NCI-H1105 (cell line): ENCODE measurements at regions not wholly inside any gene's neighbourhood (a gene's known extent, or its start where the extent isn't known, plus 50 kb on each side); places are given as distances from the start of the nearest gene placed in this dataset.
"Not testable (repeated sequence)": the region's sequence is repeated elsewhere in the genome, so short reads cannot be mapped to it uniquely, and the experiment has no call there.

Source experiments
- DNase-seq: peaks from one replicate; lab custom pipeline; 2025; lab: John Stamatoyannopoulos, UW

- no peak for DNase-seq
These were observed 99.3 kb upstream of the FAM20A start for GRCh38 chr17:68700421-68700820.

GRCh38 chr17:68699936-68700335, 98.8 kb upstream of the FAM20A start:
- DNase-seq, result no peak

GRCh38 chr17:68698746-68699145, 97.6 kb upstream of the FAM20A start:
- DNase-seq, result no peak

GRCh38 chr17:68697850-68698361, 96.7 kb upstream of the FAM20A start:
- DNase-seq, result no peak

GRCh38 chr17:68695659-68696058, 94.5 kb upstream of the FAM20A start:
- DNase-seq, result no peak

GRCh38 chr17:68694791-68695485, 93.8 kb upstream of the FAM20A start:
- DNase-seq, result no peak

- no peak for DNase-seq
These were observed 92.7 kb upstream of the FAM20A start for GRCh38 chr17:68693896-68694295.

GRCh38 chr17:68693466-68693865, 92.3 kb upstream of the FAM20A start:
- DNase-seq, result no peak

- DNase-seq, result no peak
These were observed 85.2 kb upstream of the FAM20A start for GRCh38 chr17:68686108-68686988.

GRCh38 chr17:68684949-68685357, 83.8 kb upstream of the FAM20A start:
- no peak for DNase-seq

- peak; percentile 84 for DNase-seq
These were observed 81.7 kb upstream of the FAM20A start for GRCh38 chr17:68682903-68683302.

- no peak for DNase-seq
These were observed 78.7 kb upstream of the FAM20A start for GRCh38 chr17:68679882-68680281.

GRCh38 chr17:68676856-68677255, 75.7 kb upstream of the FAM20A start:
- no peak for DNase-seq

- no peak for DNase-seq
These were observed 74.6 kb upstream of the FAM20A start for GRCh38 chr17:68675723-68676122.

- DNase-seq, result no peak
These were observed 73.1 kb upstream of the FAM20A start for GRCh38 chr17:68674029-68674925.

GRCh38 chr17:68670967-68671693, 70.0 kb upstream of the FAM20A start:
- no peak for DNase-seq

- DNase-seq, result not testable (repeated sequence)
These were observed 65.3 kb upstream of the FAM20A start for GRCh38 chr17:68666438-68666837.

- no peak for DNase-seq
These were observed 64.2 kb upstream of the FAM20A start for GRCh38 chr17:68665373-68665772.

- no peak for DNase-seq
These were observed 61.3 kb upstream of the FAM20A start for GRCh38 chr17:68662479-68662878.

GRCh38 chr17:68662037-68662432, 60.9 kb upstream of the FAM20A start:
- no peak for DNase-seq

- no peak for DNase-seq
These were observed 60.3 kb upstream of the FAM20A start for GRCh38 chr17:68661265-68662036.
